Neural crest cell (in vitro differentiated cells): ENCODE measurements at regions not wholly inside any gene's neighbourhood (a gene's known extent, or its start where the extent isn't known, plus 50 kb on each side); places are given as distances from the start of the nearest gene placed in this dataset.

Source experiments
- DNase-seq: peaks from one replicate; pipeline ENCODE4 v3.0.0; 2021; ENCODE audit warnings: low read depth, mixed read lengths, low spot score
- H3K27ac Mint-ChIP-seq: one replicate; pipeline ENCODE4 v1.8.0; 2021; ENCODE audit warnings: mild to moderate bottlenecking, mixed read lengths; ENCODE audit not compliant: unreplicated experiment
- H3K27me3 Mint-ChIP-seq: 2 replicates; pipeline ENCODE4 v1.8.0; 2021; ENCODE audit warnings: low read depth, mild to moderate bottlenecking, mixed read lengths
- H3K36me3 Mint-ChIP-seq: 2 replicates; pipeline ENCODE4 v1.8.0; 2021; ENCODE audit warnings: low read depth, mild to moderate bottlenecking, mixed read lengths
- H3K4me1 Mint-ChIP-seq: 2 replicates; pipeline ENCODE4 v1.8.0; 2021; ENCODE audit warnings: mixed read lengths
- H3K4me3 Mint-ChIP-seq: one replicate; pipeline ENCODE4 v1.8.0; 2021; ENCODE audit warnings: mild to moderate bottlenecking, mixed read lengths
- H3K9me3 Mint-ChIP-seq: 2 replicates; pipeline ENCODE4 v1.8.0; 2021; ENCODE audit warnings: mixed read lengths
- CTCF ChIP-seq: fragments of 200-600 bp; sonication (generic); conservative IDR thresholded peaks from 2 replicates; pipeline ENCODE4 v1.5.0; 2021; ENCODE audit warnings: antibody characterized with exemption, mild to moderate bottlenecking

- Mint-ChIP-seq H3K27me3 (no peaks in the 10 kb centered on the region), H3K4me3 (no peak overlapping the region), H3K27ac (no peak overlapping the region), H3K4me1 (peaks cover 15% of the 10 kb centered on the region), H3K36me3 (peaks cover 4% of the 10 kb centered on the region), H3K9me3 (no peaks in the 10 kb centered on the region)
- TF ChIP-seq CTCF: no peak
- DNase-seq: no peak
These were observed 483.5 kb downstream of the UTRN start for GRCh38 chr6:144768551-144769075.

- Mint-ChIP-seq H3K4me3 (no peak overlapping the region), H3K36me3 (peaks cover 5% of the 10 kb centered on the region), H3K27ac (no peak overlapping the region), H3K27me3 (no peaks in the 10 kb centered on the region), H3K9me3 (no peaks in the 10 kb centered on the region), H3K4me1 (peaks cover 15% of the 10 kb centered on the region)
- no peak for DNase-seq
- TF ChIP-seq CTCF: no peak
These were observed 484.0 kb downstream of the UTRN start for GRCh38 chr6:144769142-144769541.

GRCh38 chr6:144776031-144776819, 491.1 kb downstream of the UTRN start:
- Mint-ChIP-seq H3K4me1 (no peaks in the 10 kb centered on the region), H3K27me3 (no peaks in the 10 kb centered on the region), H3K36me3 (peaks cover 24% of the 10 kb centered on the region), H3K4me3 (no peak overlapping the region), H3K9me3 (no peaks in the 10 kb centered on the region), H3K27ac (no peak overlapping the region)
- DNase-seq: no peak
- no peak for TF ChIP-seq CTCF

GRCh38 chr6:144777249-144777648, 492.1 kb downstream of the UTRN start:
- Mint-ChIP-seq H3K27ac (no peak overlapping the region), H3K36me3 (peaks cover 24% of the 10 kb centered on the region), H3K4me1 (no peaks in the 10 kb centered on the region), H3K4me3 (no peak overlapping the region), H3K27me3 (no peaks in the 10 kb centered on the region), H3K9me3 (no peaks in the 10 kb centered on the region)
- TF ChIP-seq CTCF: no peak
- no peak for DNase-seq

GRCh38 chr6:144778056-144778455, 492.9 kb downstream of the UTRN start:
- Mint-ChIP-seq H3K4me3 (no peak overlapping the region), H3K27ac (no peak overlapping the region), H3K4me1 (no peaks in the 10 kb centered on the region), H3K9me3 (no peaks in the 10 kb centered on the region), H3K27me3 (no peaks in the 10 kb centered on the region), H3K36me3 (peaks cover 21% of the 10 kb centered on the region)
- DNase-seq: no peak
- no peak for TF ChIP-seq CTCF
